C1 segment of cervical spinal cord (tissue), 14 donors: ENCODE measurements at regions not wholly inside any gene's neighbourhood (a gene's known extent, or its start where the extent isn't known, plus 50 kb on each side); places are given as distances from the start of the nearest gene placed in this dataset.
A peak's percentile ranks its signal among the peaks of the same experiment; 100 is the strongest.

Experiments
- DNase-seq, 14 donors: peaks; one replicate each; lab custom pipeline; 2025; lab: John Stamatoyannopoulos, UW

GRCh38 chr15:88382482-88382983, 84.7 kb downstream of the MRPL46 start:
- DNase-seq = no peak

GRCh38 chr15:88378188-88378637, 89.0 kb downstream of the MRPL46 start:
- DNase-seq = no peak

- no peak for DNase-seq
Measured at GRCh38 chr15:88377509-88377908, 89.7 kb downstream of the MRPL46 start.

- DNase-seq = no peak
Measured at GRCh38 chr15:88376574-88377174, 90.5 kb downstream of the MRPL46 start.

- DNase-seq = no peak
Measured at GRCh38 chr15:88375234-88375927, 91.8 kb downstream of the MRPL46 start.

- no peak for DNase-seq
Measured at GRCh38 chr15:88365124-88365523, 102.1 kb downstream of the MRPL46 start.

- DNase-seq = no peak
Measured at GRCh38 chr15:88348579-88349230, 92.2 kb upstream of the NTRK3 start.

- no peak for DNase-seq
Measured at GRCh38 chr15:88345962-88346361, 89.4 kb upstream of the NTRK3 start.

GRCh38 chr15:88344786-88345185, 88.2 kb upstream of the NTRK3 start:
- DNase-seq = no peak

GRCh38 chr15:88342666-88343065, 86.1 kb upstream of the NTRK3 start:
- no peak for DNase-seq

- DNase-seq = no peak
Measured at GRCh38 chr15:88341653-88342052, 85.1 kb upstream of the NTRK3 start.

GRCh38 chr15:88341006-88341405, 84.5 kb upstream of the NTRK3 start:
- DNase-seq = no peak

- no peak for DNase-seq
Measured at GRCh38 chr15:88337993-88338392, 81.5 kb upstream of the NTRK3 start.

GRCh38 chr15:88335074-88335473, 78.5 kb upstream of the NTRK3 start:
- DNase-seq = no peak

GRCh38 chr15:88334436-88334835, 77.9 kb upstream of the NTRK3 start:
- DNase-seq = peak in 1 of 14 donors; percentile 36

- peak in 1 of 14 donors; percentile 7 for DNase-seq
Measured at GRCh38 chr15:88331291-88331690, 74.8 kb upstream of the NTRK3 start.

- no peak for DNase-seq
Measured at GRCh38 chr15:88326924-88327323, 70.4 kb upstream of the NTRK3 start.

- no peak for DNase-seq
Measured at GRCh38 chr15:88324741-88325065, 68.2 kb upstream of the NTRK3 start.

GRCh38 chr15:88323976-88324740, 67.6 kb upstream of the NTRK3 start:
- DNase-seq = no peak

- no peak for DNase-seq
Measured at GRCh38 chr15:88323468-88323867, 66.9 kb upstream of the NTRK3 start.

- no peak for DNase-seq
Measured at GRCh38 chr15:88322461-88322860, 65.9 kb upstream of the NTRK3 start.

GRCh38 chr15:88321271-88321670, 64.7 kb upstream of the NTRK3 start:
- no peak for DNase-seq
